CD14-positive monocyte (primary cell): ENCODE measurements at regions not wholly inside any gene's neighbourhood (a gene's known extent, or its start where the extent isn't known, plus 50 kb on each side); places are given as distances from the start of the nearest gene placed in this dataset.

Experiments
- DNase-seq, 3 donors: peaks; one replicate each; pipeline ENCODE4 v3.0.0-alpha.2; 2011 to 2022
- H2AFZ ChIP-seq: 2 replicates; pipeline ENCODE4 v1.6.0; 2012; ENCODE audit warnings: mild to moderate bottlenecking, low read depth, low read length, inconsistent platforms; ENCODE audit not compliant: insufficient read depth, poor library complexity, severe bottlenecking
- H3K27ac ChIP-seq, 2 donors: 1 replicate in 1 of 2; 2 replicates in 1 of 2; pipeline ENCODE4 v1.5.1; 2012 to 2013; ENCODE audit warnings: low read length in 2 of 2, control low read depth in 1 of 2, inconsistent platforms in 1 of 2, low read depth in 1 of 2, mild to moderate bottlenecking in 1 of 2
- H3K27me3 ChIP-seq, 2 donors: one replicate each; pipeline versions ENCODE4 v1.6.0 to v1.6.1; 2011 to 2013; ENCODE audit warnings: low read length in 2 of 2; ENCODE audit not compliant: control insufficient read depth in 2 of 2, insufficient read depth in 2 of 2
- H3K36me3 ChIP-seq, 2 donors: replicated peaks in 1 of 2; 1 replicate in 1 of 2; 2 replicates in 1 of 2; pipeline versions ENCODE4 v1.5.1 to v1.6.1; 2012 to 2013; ENCODE audit warnings: low read length in 2 of 2, control low read depth in 1 of 2, inconsistent platforms in 1 of 2, mild to moderate bottlenecking in 1 of 2; ENCODE audit not compliant: insufficient read depth in 2 of 2, control insufficient read depth in 1 of 2
- H3K4me1 ChIP-seq, 2 donors: 1 replicate in 1 of 2; 2 replicates in 1 of 2; pipeline versions ENCODE4 v1.5.1 to v1.6.1; 2012 to 2013; ENCODE audit warnings: low read length in 2 of 2, control low read depth in 1 of 2, inconsistent platforms in 1 of 2, mild to moderate bottlenecking in 1 of 2, moderate library complexity in 1 of 2; ENCODE audit not compliant: insufficient read depth in 2 of 2, control insufficient read depth in 1 of 2
- H3K4me2 ChIP-seq: replicated peaks from 2 replicates; pipeline ENCODE3; 2012; ENCODE audit warnings: low read length, moderate library complexity, mild to moderate bottlenecking; ENCODE audit not compliant: poor library complexity, severe bottlenecking; ENCODE audit errors: extremely low read depth
- H3K4me3 ChIP-seq, 3 experiments: fragments of 200-600 bp in 1 of 3; sonication (generic) in 1 of 3; replicated peaks in 1 of 3; 1 replicate in 2 of 3; 2 replicates in 1 of 3; pipeline ENCODE4 v1.5.1; 2011 to 2013; ENCODE audit warnings: low read length in 3 of 3, mild to moderate bottlenecking in 3 of 3, control low read depth in 2 of 3, low read depth in 2 of 3, inconsistent platforms in 1 of 3, moderate library complexity in 1 of 3
- H3K79me2 ChIP-seq: 2 replicates; pipeline ENCODE4 v1.6.0; 2012; ENCODE audit warnings: mild to moderate bottlenecking, control low read depth, inconsistent platforms, low read length, moderate library complexity; ENCODE audit not compliant: insufficient read depth
- H3K9ac ChIP-seq: 2 replicates; pipeline ENCODE4 v1.6.0; 2017; ENCODE audit warnings: low read length, mild to moderate bottlenecking; ENCODE audit not compliant: insufficient read depth, poor library complexity, severe bottlenecking
- H3K9me3 ChIP-seq, 2 donors: replicated peaks in 1 of 2; 1 replicate in 1 of 2; 2 replicates in 1 of 2; pipeline versions ENCODE4 v1.5.1 to v1.6.1; 2012 to 2013; ENCODE audit warnings: low read length in 2 of 2, control low read depth in 1 of 2; ENCODE audit not compliant: control insufficient read depth in 1 of 2, insufficient read depth in 1 of 2
- H4K20me1 ChIP-seq: 2 replicates; pipeline ENCODE4 v1.6.0; 2012; ENCODE audit warnings: mild to moderate bottlenecking, low read length, control low read depth, moderate library complexity; ENCODE audit not compliant: insufficient read depth
- H3K27ac Mint-ChIP-seq, 7 donors: one replicate each; pipeline ENCODE4 v1.8.0; 2020; ENCODE audit warnings: mild to moderate bottlenecking in 7 of 7, mixed read lengths in 7 of 7, moderate library complexity in 6 of 7, inconsistent platforms in 2 of 7
- H3K27me3 Mint-ChIP-seq, 3 donors: one replicate each; pipeline ENCODE4 v1.8.0; 2021 to 2022; ENCODE audit warnings: low read depth in 3 of 3, mild to moderate bottlenecking in 3 of 3, mixed read lengths in 3 of 3, moderate library complexity in 3 of 3, inconsistent platforms in 1 of 3
- H3K36me3 Mint-ChIP-seq, 2 donors: one replicate each; pipeline ENCODE4 v1.8.0; 2020; ENCODE audit warnings: mixed read lengths in 2 of 2, inconsistent platforms in 1 of 2, mild to moderate bottlenecking in 1 of 2
- H3K4me1 Mint-ChIP-seq: one replicate; pipeline ENCODE4 v1.8.0; 2020; ENCODE audit warnings: mild to moderate bottlenecking, mixed read lengths
- H3K4me3 Mint-ChIP-seq, 2 donors: one replicate each; pipeline ENCODE4 v1.8.0; 2020; ENCODE audit warnings: mild to moderate bottlenecking in 2 of 2, mixed read lengths in 2 of 2, moderate library complexity in 1 of 2
- H3K9me3 Mint-ChIP-seq, 7 donors: one replicate each; pipeline ENCODE4 v1.8.0; 2020 to 2022; ENCODE audit warnings: mixed read lengths in 7 of 7, mild to moderate bottlenecking in 6 of 7, moderate library complexity in 6 of 7, inconsistent platforms in 2 of 7
- WGBS: methylation state at CpG from one replicate; pipeline ENCODE4 v1.1.5; 2013; ENCODE audit warnings: missing lambda C conversion rate; ENCODE audit not compliant: insufficient coverage; 5-methylcytosine and 5-hydroxymethylcytosine counted together
- intact Hi-C, 2 donors: fragments of 100-400 bp; cut with micrococcal nuclease; formaldehyde crosslinking; loops; one replicate each; pipeline versions ENCODE4 v1.15.0 to v1.15.1; 2023
- TF ChIP-seq, protein P1 (sequence below): fragments of 200-600 bp; IDR thresholded peaks from one replicate; pipeline ENCODE4 v1.8.0; 2022; ENCODE audit warnings: antibody characterized with exemption, mild to moderate bottlenecking

DNA sequence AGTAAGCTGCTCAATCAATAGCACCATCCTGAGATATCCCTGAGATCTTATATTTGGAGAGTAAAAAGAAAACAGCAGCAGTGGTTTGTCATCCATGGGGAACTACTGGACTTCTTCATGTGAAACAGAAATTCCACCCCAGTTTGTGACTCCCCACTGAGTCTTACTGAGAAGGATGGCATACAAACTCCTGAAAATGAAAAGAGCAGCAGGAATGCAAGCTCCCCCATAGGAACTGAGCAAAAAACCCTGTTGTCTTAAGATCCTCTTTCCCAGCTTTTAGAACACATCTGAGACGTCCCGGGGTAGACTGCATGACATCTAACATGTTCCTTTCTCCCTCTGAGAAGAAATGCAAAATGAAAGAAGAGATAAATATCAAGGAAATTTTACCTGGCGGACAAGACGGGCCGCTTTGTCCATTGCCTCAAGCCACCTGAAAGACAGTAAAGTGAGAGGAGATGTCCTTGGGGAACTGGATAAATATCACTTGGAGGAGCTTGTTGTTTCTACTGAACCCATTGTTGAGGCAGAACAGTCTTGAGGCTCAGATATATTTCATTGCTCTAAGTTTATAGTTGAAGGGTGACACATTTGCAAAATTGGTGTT, 117.1 kb downstream of the NUDT12 start:
- no peak overlapping the region for H3K4me3 Mint-ChIP-seq
- no peaks in the 10 kb centered on the region for H3K79me2 ChIP-seq
- no peak overlapping the region for H3K4me2 ChIP-seq
- H3K27ac Mint-ChIP-seq, result no peak overlapping the region
- H3K27ac ChIP-seq, result no peak overlapping the region
- no peaks in the 10 kb centered on the region for H3K4me1 ChIP-seq
- DNase-seq, result no peak
- H2AFZ ChIP-seq, result no peak overlapping the region
- no peaks in the 10 kb centered on the region for H3K36me3 Mint-ChIP-seq
- H3K4me3 ChIP-seq, result no peak overlapping the region
- H3K4me1 Mint-ChIP-seq, result peaks cover 5% of the 10 kb centered on the region
- H3K27me3 ChIP-seq, result no peaks in the 10 kb centered on the region
- no peak overlapping the region for H3K9ac ChIP-seq
- H3K36me3 ChIP-seq, result no peaks in the 10 kb centered on the region
- peaks cover 5 to 14% (median 7%) of the 10 kb centered on the region in 7 donors for H3K9me3 Mint-ChIP-seq
- TF ChIP-seq, protein P1, sequence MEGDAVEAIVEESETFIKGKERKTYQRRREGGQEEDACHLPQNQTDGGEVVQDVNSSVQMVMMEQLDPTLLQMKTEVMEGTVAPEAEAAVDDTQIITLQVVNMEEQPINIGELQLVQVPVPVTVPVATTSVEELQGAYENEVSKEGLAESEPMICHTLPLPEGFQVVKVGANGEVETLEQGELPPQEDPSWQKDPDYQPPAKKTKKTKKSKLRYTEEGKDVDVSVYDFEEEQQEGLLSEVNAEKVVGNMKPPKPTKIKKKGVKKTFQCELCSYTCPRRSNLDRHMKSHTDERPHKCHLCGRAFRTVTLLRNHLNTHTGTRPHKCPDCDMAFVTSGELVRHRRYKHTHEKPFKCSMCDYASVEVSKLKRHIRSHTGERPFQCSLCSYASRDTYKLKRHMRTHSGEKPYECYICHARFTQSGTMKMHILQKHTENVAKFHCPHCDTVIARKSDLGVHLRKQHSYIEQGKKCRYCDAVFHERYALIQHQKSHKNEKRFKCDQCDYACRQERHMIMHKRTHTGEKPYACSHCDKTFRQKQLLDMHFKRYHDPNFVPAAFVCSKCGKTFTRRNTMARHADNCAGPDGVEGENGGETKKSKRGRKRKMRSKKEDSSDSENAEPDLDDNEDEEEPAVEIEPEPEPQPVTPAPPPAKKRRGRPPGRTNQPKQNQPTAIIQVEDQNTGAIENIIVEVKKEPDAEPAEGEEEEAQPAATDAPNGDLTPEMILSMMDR, result no peak
- H3K27me3 Mint-ChIP-seq, result no peaks in the 10 kb centered on the region
- intact Hi-C loops, result no loop called here
- H4K20me1 ChIP-seq, result no peaks in the 10 kb centered on the region
- peaks cover 0 to 6% of the 10 kb centered on the region in 2 donors for H3K9me3 ChIP-seq
- WGBS, result 80% methylated on average over 2 of the region's 5 CpGs

GRCh38 chr5:103444333-103445038, 118.1 kb downstream of the NUDT12 start:
- Mint-ChIP-seq H3K4me3 (no peak overlapping the region), H3K27me3 (no peaks in the 10 kb centered on the region), H3K4me1 (peaks cover 5% of the 10 kb centered on the region), H3K27ac (peak overlapping the region in 1 of 7 donors; percentile 0), H3K36me3 (no peaks in the 10 kb centered on the region), H3K9me3 (peaks cover 6 to 22% (median 10%) of the 10 kb centered on the region in 7 donors)
- WGBS, result 59% methylated on average over 2 of the region's 4 CpGs
- Histone ChIP-seq H3K27me3 (no peaks in the 10 kb centered on the region), H3K9me3 (peaks cover 5 to 10% of the 10 kb centered on the region in 2 donors), H3K4me1 (no peaks in the 10 kb centered on the region), H3K36me3 (no peaks in the 10 kb centered on the region), H3K4me2 (no peak overlapping the region), H2AFZ (no peak overlapping the region), H3K9ac (no peak overlapping the region), H3K79me2 (no peaks in the 10 kb centered on the region), H3K27ac (no peak overlapping the region), H3K4me3 (no peak overlapping the region), H4K20me1 (no peaks in the 10 kb centered on the region)
- no peak for DNase-seq
- TF ChIP-seq, protein P1, result no peak
- intact Hi-C loops, result no loop called here
